WTC11 (cell line): ENCODE measurements at regions not wholly inside any gene's neighbourhood (a gene's known extent, or its start where the extent isn't known, plus 50 kb on each side); places are given as distances from the start of the nearest gene placed in this dataset.

Experiments used
- ATAC-seq: fragments of 200-7000 bp; cut with Tn5 transposase; 2 replicates; pipeline ENCODE4 v1.10.0; 2021; ENCODE audit warnings: mild to moderate bottlenecking, moderate library complexity
- CTCF ChIA-PET: fragments of 300-600 bp; sonication (Branson Sonifier 250); formaldehyde crosslinking; loops from one replicate; lab custom pipeline; 2021; ENCODE audit warnings: antibody characterized with exemption; lab: Charles Lee
- POLR2A ChIA-PET: fragments of 350-600 bp; sonication (Branson Sonifier 250); formaldehyde crosslinking; loops from one replicate; lab custom pipeline; 2021; ENCODE audit warnings: antibody characterized with exemption; lab: Charles Lee
- DNase-seq: peaks from one replicate; pipeline ENCODE4 v3.0.0; 2021; ENCODE audit warnings: low spot score
- H3K27ac Mint-ChIP-seq: 2 replicates; pipeline ENCODE4 v1.8.0; 2021; ENCODE audit warnings: mixed read lengths
- H3K27me3 Mint-ChIP-seq: 2 replicates; pipeline ENCODE4 v1.8.0; 2021; ENCODE audit warnings: low read depth, mild to moderate bottlenecking, moderate library complexity, mixed read lengths
- H3K36me3 Mint-ChIP-seq: 2 replicates; pipeline ENCODE4 v1.8.0; 2021; ENCODE audit warnings: mixed read lengths
- H3K4me1 Mint-ChIP-seq: 2 replicates; pipeline ENCODE4 v1.8.0; 2022; ENCODE audit warnings: mixed read lengths
- H3K4me3 Mint-ChIP-seq: 2 replicates; pipeline ENCODE4 v1.8.0; 2021; ENCODE audit warnings: mild to moderate bottlenecking, moderate library complexity, mixed read lengths
- H3K9me3 Mint-ChIP-seq: 2 replicates; pipeline ENCODE4 v1.8.0; 2021; ENCODE audit warnings: mixed read lengths
- AR ChIP-seq: fragments of 250-450 bp; sonication (Bioruptor Pico); IDR thresholded peaks from 2 replicates; pipeline ENCODE4 v1.9.0; 2021; ENCODE audit warnings: mild to moderate bottlenecking
- ATF1 ChIP-seq: sonication (generic); formaldehyde crosslinking; IDR thresholded peaks from 2 replicates; pipeline ENCODE4 v1.8.1; 2023; ENCODE audit warnings: mild to moderate bottlenecking, moderate library complexity, missing genetic modification reagents
- CTCF ChIP-seq: fragments of 200-600 bp; IDR thresholded peaks from 2 replicates; pipeline ENCODE4 v1.8.0; 2022; ENCODE audit warnings: antibody characterized with exemption
- ELF4 ChIP-seq: sonication (generic); formaldehyde crosslinking; IDR thresholded peaks from 2 replicates; pipeline ENCODE4 v1.8.1; 2022; ENCODE audit warnings: low read depth, mild to moderate bottlenecking, moderate library complexity, missing genetic modification reagents
- ESRRA ChIP-seq: sonication (generic); formaldehyde crosslinking; IDR thresholded peaks from 2 replicates; pipeline ENCODE4 v1.8.1; 2022; ENCODE audit warnings: mild to moderate bottlenecking, missing genetic modification reagents, borderline replicate concordance
- FOXP1 ChIP-seq: sonication (generic); formaldehyde crosslinking; IDR thresholded peaks from 2 replicates; pipeline ENCODE4 v1.8.0; 2022; ENCODE audit warnings: missing genetic modification reagents, mild to moderate bottlenecking, moderate library complexity, borderline replicate concordance
- FOXP4 ChIP-seq: sonication (generic); formaldehyde crosslinking; IDR thresholded peaks from 2 replicates; pipeline ENCODE4 v1.8.0; 2022; ENCODE audit warnings: mild to moderate bottlenecking, missing genetic modification reagents
- GABPB1 ChIP-seq: sonication (generic); formaldehyde crosslinking; IDR thresholded peaks from 2 replicates; pipeline ENCODE4 v1.8.1; 2023; ENCODE audit warnings: mild to moderate bottlenecking, missing genetic modification reagents
- IRF2 ChIP-seq: sonication (generic); formaldehyde crosslinking; IDR thresholded peaks from 2 replicates; pipeline ENCODE4 v1.8.0; 2022; ENCODE audit warnings: low read depth, missing genetic modification reagents, borderline replicate concordance
- KAT7 ChIP-seq: sonication (generic); formaldehyde crosslinking; IDR thresholded peaks from 2 replicates; pipeline ENCODE4 v1.8.1; 2023; ENCODE audit warnings: missing genetic modification reagents, mild to moderate bottlenecking, borderline replicate concordance
- MXD4 ChIP-seq: fragments of 250-450 bp; sonication (Bioruptor Pico); IDR thresholded peaks from 2 replicates; pipeline ENCODE4 v1.8.0; 2021; ENCODE audit warnings: mild to moderate bottlenecking, moderate library complexity, borderline replicate concordance
- NFYB ChIP-seq: sonication (generic); formaldehyde crosslinking; conservative IDR thresholded peaks from 2 replicates; pipeline ENCODE4 v1.8.0; 2022; ENCODE audit warnings: low read depth, missing genetic modification reagents
- OVOL2 ChIP-seq: fragments of 250-450 bp; sonication (Bioruptor Pico); IDR thresholded peaks from 2 replicates; pipeline ENCODE4 v1.9.0; 2021; ENCODE audit warnings: mild to moderate bottlenecking, borderline replicate concordance
- RELA ChIP-seq: sonication (generic); formaldehyde crosslinking; IDR thresholded peaks from 2 replicates; pipeline ENCODE4 v1.8.1; 2022; ENCODE audit warnings: missing genetic modification reagents, mild to moderate bottlenecking, borderline replicate concordance
- ZNF232 ChIP-seq: sonication (generic); formaldehyde crosslinking; IDR thresholded peaks from 2 replicates; pipeline ENCODE4 v1.8.0; 2022; ENCODE audit warnings: mild to moderate bottlenecking, missing genetic modification reagents
- ZNF263 ChIP-seq: sonication (generic); formaldehyde crosslinking; IDR thresholded peaks from 2 replicates; pipeline ENCODE4 v1.8.1; 2022; ENCODE audit warnings: low read depth, mild to moderate bottlenecking, moderate library complexity, missing genetic modification reagents
- ZNF512 ChIP-seq: sonication (generic); formaldehyde crosslinking; IDR thresholded peaks from 2 replicates; pipeline ENCODE4 v1.8.1; 2022; ENCODE audit warnings: missing genetic modification reagents, borderline replicate concordance
- ZNF671 ChIP-seq: fragments of 250-450 bp; sonication (Bioruptor Pico); IDR thresholded peaks from 2 replicates; pipeline ENCODE4 v1.8.0; 2021; ENCODE audit warnings: mild to moderate bottlenecking

GRCh38 chr1:68346188-68346808 is 103.5 kb downstream of the RPE65 start:
- no peaks in the 10 kb centered on the region for H3K27me3 Mint-ChIP-seq
- H3K4me3 Mint-ChIP-seq, result no peak overlapping the region

GRCh38 chr1:68344208-68344607 is 105.5 kb downstream of the RPE65 start:
- H3K9me3 Mint-ChIP-seq, result peaks cover 9% of the 10 kb centered on the region
- ChIA-PET CTCF (interaction anchor here (0.6 to 5.8 kb wide), 4 partner anchors 182 to 579 kb away, joined by 3 to 75 read pairs (median 18); no protein-coding TSS in a partner anchor), POLR2A (no interaction called here)
- no peak overlapping the region for H3K27ac Mint-ChIP-seq
- no peak for TF ChIP-seq ZNF512 (CRISPR knock-in tag)
- no peak for TF ChIP-seq KAT7
- no peak for TF ChIP-seq AR
- TF ChIP-seq FOXP4, result no peak
- no peak for TF ChIP-seq MXD4 (CRISPR knock-in tag)
- TF ChIP-seq RELA (CRISPR knock-in tag), result no peak
- no peak for TF ChIP-seq FOXP1 (CRISPR knock-in tag)
- no peak for TF ChIP-seq ELF4 (CRISPR knock-in tag)
- TF ChIP-seq ZNF671 (CRISPR knock-in tag), result no peak
- no peak for TF ChIP-seq ZNF232 (CRISPR knock-in tag)
- no peak for TF ChIP-seq IRF2
- TF ChIP-seq ATF1 (CRISPR knock-in tag), result no peak
- TF ChIP-seq ZNF263 (CRISPR knock-in tag), result no peak
- no peak for TF ChIP-seq CTCF
- TF ChIP-seq NFYB (CRISPR knock-in tag), result no peak
- TF ChIP-seq OVOL2 (CRISPR knock-in tag), result no peak
- H3K4me1 Mint-ChIP-seq, result 0 out of 2 replicates have a peak, but pooled peaks cover 2% of the 10 kb centered on the region
- no peak for ATAC-seq
- H3K4me3 Mint-ChIP-seq, result no peak overlapping the region
- no peaks in the 10 kb centered on the region for H3K27me3 Mint-ChIP-seq
- DNase-seq, result no peak
- H3K36me3 Mint-ChIP-seq, result no peaks in the 10 kb centered on the region

More at GRCh38 chr1:68346188-68346808, 103.5 kb downstream of the RPE65 start:
- no peaks in the 10 kb centered on the region for H3K36me3 Mint-ChIP-seq
- TF ChIP-seq GABPB1 (CRISPR knock-in tag), result no peak
- no peak for TF ChIP-seq ESRRA (CRISPR knock-in tag)
- peak; percentile 29; the same call in 1 of the 2 replicates for TF ChIP-seq CTCF
- no peak for DNase-seq
- ChIA-PET CTCF (interaction anchor here (0.7 to 2.8 kb wide), 8 partner anchors 13 to 289 kb away, joined by 3 to 25 read pairs (median 4); partner anchors contain the start of gene WLS), POLR2A (no interaction called here)
- ATAC-seq, result no peak
- H3K27ac Mint-ChIP-seq, result no peak overlapping the region
- 0 out of 2 replicates have a peak, but pooled peaks cover 2% of the 10 kb centered on the region for H3K4me1 Mint-ChIP-seq
- peaks cover 9% of the 10 kb centered on the region for H3K9me3 Mint-ChIP-seq
